Progenitor cell of endocrine pancreas (in vitro differentiated cells): ENCODE measurements at regions not wholly inside any gene's neighbourhood (a gene's known extent, or its start where the extent isn't known, plus 50 kb on each side); places are given as distances from the start of the nearest gene placed in this dataset.

ENCODE experiments used
- DNase-seq: peaks from one replicate; pipeline ENCODE4 v3.0.0; 2021; ENCODE audit warnings: low spot score; ENCODE audit not compliant: unreplicated experiment
- H3K27ac Mint-ChIP-seq: 2 replicates; pipeline ENCODE4 v1.8.0; 2021; ENCODE audit warnings: mild to moderate bottlenecking, moderate library complexity, mixed read lengths
- H3K27me3 Mint-ChIP-seq: 2 replicates; pipeline ENCODE4 v1.8.0; 2021; ENCODE audit warnings: mixed read lengths
- H3K36me3 Mint-ChIP-seq: 2 replicates; pipeline ENCODE4 v1.8.0; 2022; ENCODE audit warnings: mixed read lengths; ENCODE audit not compliant: insufficient read depth
- H3K4me1 Mint-ChIP-seq: 2 replicates; pipeline ENCODE4 v1.8.0; 2021; ENCODE audit warnings: low read depth, mixed read lengths
- H3K4me3 Mint-ChIP-seq: 2 replicates; pipeline ENCODE4 v1.8.0; 2021; ENCODE audit warnings: low read depth, mild to moderate bottlenecking, moderate library complexity, mixed read lengths
- H3K9me3 Mint-ChIP-seq: 2 replicates; pipeline ENCODE4 v1.8.0; 2021; ENCODE audit warnings: low read depth, mixed read lengths
- CTCF ChIP-seq: fragments of 200-600 bp; sonication (generic); IDR thresholded peaks from one replicate; pipeline ENCODE4 v1.5.0; 2021; ENCODE audit warnings: antibody characterized with exemption, mild to moderate bottlenecking; ENCODE audit not compliant: unreplicated experiment

GRCh38 chr14:83312511-83312910 lies 1778.9 kb upstream of the SEL1L start:
- TF ChIP-seq CTCF: no peak
- H3K27me3 Mint-ChIP-seq: no peaks in the 10 kb centered on the region
- no peak overlapping the region for H3K27ac Mint-ChIP-seq
- no peaks in the 10 kb centered on the region for H3K36me3 Mint-ChIP-seq
- H3K4me1 Mint-ChIP-seq: peaks cover 1% of the 10 kb centered on the region
- no peak overlapping the region for H3K4me3 Mint-ChIP-seq
- peaks cover 3% of the 10 kb centered on the region for H3K9me3 Mint-ChIP-seq
- no peak for DNase-seq

- H3K27me3 Mint-ChIP-seq: no peaks in the 10 kb centered on the region
Observed at GRCh38 chr14:83314764-83315163, 1781.1 kb upstream of the SEL1L start.

GRCh38 chr14:83316356-83316755 lies 1782.7 kb upstream of the SEL1L start:
- H3K9me3 Mint-ChIP-seq: no peaks in the 10 kb centered on the region
- H3K4me3 Mint-ChIP-seq: no peak overlapping the region
- no peaks in the 10 kb centered on the region for H3K4me1 Mint-ChIP-seq
- H3K36me3 Mint-ChIP-seq: no peaks in the 10 kb centered on the region
- DNase-seq: no peak
- H3K27me3 Mint-ChIP-seq: no peaks in the 10 kb centered on the region
- H3K27ac Mint-ChIP-seq: no peak overlapping the region
- no peak for TF ChIP-seq CTCF

More at GRCh38 chr14:83314764-83315163, 1781.1 kb upstream of the SEL1L start:
- Mint-ChIP-seq H3K27ac (no peak overlapping the region), H3K36me3 (no peaks in the 10 kb centered on the region), H3K9me3 (no peaks in the 10 kb centered on the region), H3K4me3 (no peak overlapping the region), H3K4me1 (no peaks in the 10 kb centered on the region)
- no peak for TF ChIP-seq CTCF
- no peak for DNase-seq

GRCh38 chr14:83320837-83321236 lies 1787.2 kb upstream of the SEL1L start:
- TF ChIP-seq CTCF: no peak
- H3K27ac Mint-ChIP-seq: no peak overlapping the region
- no peaks in the 10 kb centered on the region for H3K9me3 Mint-ChIP-seq
- no peaks in the 10 kb centered on the region for H3K4me1 Mint-ChIP-seq
- DNase-seq: no peak
- no peaks in the 10 kb centered on the region for H3K27me3 Mint-ChIP-seq
- no peaks in the 10 kb centered on the region for H3K36me3 Mint-ChIP-seq
- H3K4me3 Mint-ChIP-seq: no peak overlapping the region

GRCh38 chr14:83331513-83331912 lies 1797.9 kb upstream of the SEL1L start:
- H3K9me3 Mint-ChIP-seq: no peaks in the 10 kb centered on the region
- no peaks in the 10 kb centered on the region for H3K36me3 Mint-ChIP-seq
- H3K4me3 Mint-ChIP-seq: no peak overlapping the region
- no peaks in the 10 kb centered on the region for H3K27me3 Mint-ChIP-seq
- DNase-seq: no peak
- no peak for TF ChIP-seq CTCF
- no peaks in the 10 kb centered on the region for H3K4me1 Mint-ChIP-seq
- H3K27ac Mint-ChIP-seq: no peak overlapping the region
